Stimulated activated CD4-positive, alpha-beta T cell treated with anti-CD3 and anti-CD28 coated beads, Interleukin-4, amount 100 ng/mL, for 24 hours (primary cell): ENCODE measurements at regions not wholly inside any gene's neighbourhood (a gene's known extent, or its start where the extent isn't known, plus 50 kb on each side); places are given as distances from the start of the nearest gene placed in this dataset.
"Not testable (repeated sequence)": the region's sequence is repeated elsewhere in the genome, so short reads cannot be mapped to it uniquely, and the experiment has no call there.

Experiments used
- DNase-seq: peaks from one replicate; pipeline ENCODE4 v3.0.0-alpha.2; 2020

DNA sequence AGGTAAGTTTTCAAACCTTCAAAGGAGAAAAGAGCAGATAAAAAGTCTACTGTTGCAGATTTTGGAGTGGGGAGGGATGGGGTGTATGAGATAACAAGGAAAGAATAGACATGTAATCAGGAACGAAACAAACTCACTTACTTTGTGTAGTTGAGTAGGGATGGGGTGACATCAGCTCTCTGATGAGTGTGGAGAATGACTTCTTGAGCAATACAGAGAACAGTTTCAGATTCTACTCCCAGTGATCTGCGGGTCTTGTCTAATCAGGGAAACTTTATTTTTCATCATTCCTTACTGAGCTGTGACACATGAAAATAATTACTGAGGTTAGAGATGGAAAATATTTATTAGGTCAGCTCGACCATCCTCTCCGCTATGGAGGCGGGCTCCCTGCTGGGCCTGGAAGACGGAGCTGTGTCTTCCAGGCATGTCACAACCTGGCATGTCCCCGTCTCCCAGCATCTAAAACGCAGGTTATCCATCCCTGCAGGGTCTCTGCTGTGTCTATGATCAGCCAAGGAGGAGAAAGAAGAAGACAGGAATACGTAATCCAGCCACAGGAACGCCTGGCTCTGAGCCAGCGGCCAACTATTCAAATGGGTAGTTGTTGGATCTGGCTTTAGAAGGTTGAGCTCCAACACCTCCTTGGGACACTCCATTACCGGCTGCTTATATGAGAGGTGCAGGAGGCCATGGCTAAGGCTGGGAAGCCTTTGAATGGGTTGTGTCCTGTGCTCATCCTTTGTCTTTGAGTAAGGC lies 99.0 kb upstream of the SATB2 start:
- no peak for DNase-seq

DNA sequence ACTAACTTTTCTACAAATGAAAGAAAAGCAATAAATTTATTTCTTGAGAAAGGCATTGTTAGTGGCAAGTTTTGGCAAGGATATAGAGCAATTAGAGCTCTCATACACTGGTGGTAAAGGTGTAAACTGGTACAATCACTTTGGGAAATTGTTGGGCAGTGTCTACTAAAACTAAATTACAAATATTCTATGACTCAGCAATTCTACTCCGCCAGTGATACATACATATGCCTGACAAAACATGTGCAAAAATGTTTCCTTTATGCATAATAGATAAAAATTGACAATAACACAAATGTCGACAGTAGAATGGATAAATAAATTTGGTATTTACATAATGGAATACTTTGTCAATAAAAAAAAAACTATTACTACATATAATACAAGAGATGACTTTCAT lies 96.3 kb upstream of the SATB2 start:
- DNase-seq, result no peak

DNA sequence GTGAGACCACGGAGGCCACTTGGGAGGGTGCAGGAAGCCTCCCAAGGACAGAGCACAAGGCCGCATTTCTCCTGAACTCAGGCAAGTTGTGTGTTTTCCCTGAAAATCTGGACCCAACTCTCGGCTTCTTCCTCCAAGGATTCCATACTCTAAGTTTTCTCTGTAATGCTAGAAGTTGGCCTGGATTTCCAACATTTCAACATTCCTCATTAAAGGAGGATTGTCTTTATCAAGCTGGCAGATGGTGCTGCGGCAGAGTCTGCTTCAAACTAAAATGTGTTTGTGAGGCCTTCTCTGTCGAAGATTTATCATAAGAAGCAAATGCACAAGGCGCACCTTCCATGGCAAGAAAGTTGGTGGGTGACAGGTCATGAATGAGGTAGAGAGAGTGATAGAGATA lies 94.4 kb upstream of the SATB2 start:
- DNase-seq, result no peak

DNA sequence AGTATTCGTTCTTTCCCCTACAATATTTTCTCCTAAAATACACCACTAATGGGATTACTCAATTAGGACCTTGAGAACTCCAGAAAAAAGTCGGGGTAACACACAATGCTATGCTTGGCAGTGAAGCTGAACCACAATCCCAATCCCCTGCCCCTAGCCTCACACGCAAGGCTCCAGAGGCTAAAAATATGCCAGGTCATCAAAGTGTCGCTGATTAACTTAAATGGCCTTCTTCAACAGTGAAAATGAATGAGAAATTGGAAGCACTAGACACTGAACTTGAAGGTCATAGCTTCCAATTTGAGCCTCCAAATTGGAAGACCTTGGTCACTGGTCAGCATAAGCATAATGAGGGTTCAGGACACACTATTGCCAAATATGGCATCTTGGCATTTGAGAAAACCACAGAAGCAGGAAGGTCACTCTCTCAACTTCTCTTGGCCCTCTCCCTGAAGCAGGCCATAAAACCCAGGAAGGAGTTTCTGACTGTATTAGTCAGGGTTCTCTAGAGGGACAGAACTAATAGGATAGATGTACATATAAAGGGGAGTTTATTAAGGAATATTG lies 86.0 kb upstream of the SATB2 start:
- no peak for DNase-seq

DNA sequence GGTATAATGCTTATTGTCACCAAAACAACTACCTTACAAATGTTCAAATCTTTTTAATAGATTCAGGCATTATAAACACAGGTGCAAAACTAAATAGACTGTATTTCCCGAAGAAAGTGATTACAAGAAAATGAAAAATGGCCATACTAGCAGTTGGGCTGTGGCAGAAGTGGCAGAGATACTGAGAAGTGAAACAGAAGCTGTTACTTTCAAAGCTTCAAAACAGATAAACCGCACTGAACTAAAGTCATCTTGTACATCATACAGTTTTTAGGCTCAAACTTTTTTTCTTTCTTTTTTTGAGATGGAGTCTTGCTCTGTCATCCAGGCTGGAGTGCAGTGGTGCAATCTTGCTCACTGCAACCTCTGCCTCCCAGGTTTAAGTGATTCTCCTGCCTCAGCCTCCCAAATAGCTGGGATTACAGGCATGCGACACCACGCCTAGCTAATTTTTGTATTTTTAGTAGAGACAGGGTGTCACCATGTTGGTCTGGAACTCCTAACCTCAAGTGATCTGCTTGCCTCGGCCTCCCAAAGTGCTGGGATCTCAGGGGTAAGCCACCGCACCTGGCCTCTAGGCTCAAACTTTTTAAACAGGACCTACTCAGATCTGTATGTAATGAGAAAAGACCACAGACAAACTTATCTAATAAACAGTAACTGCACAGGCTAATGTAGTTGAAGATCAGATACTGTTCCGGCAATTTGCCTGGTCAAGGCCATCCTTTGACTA lies 77.9 kb upstream of the SATB2 start:
- no peak for DNase-seq

DNA sequence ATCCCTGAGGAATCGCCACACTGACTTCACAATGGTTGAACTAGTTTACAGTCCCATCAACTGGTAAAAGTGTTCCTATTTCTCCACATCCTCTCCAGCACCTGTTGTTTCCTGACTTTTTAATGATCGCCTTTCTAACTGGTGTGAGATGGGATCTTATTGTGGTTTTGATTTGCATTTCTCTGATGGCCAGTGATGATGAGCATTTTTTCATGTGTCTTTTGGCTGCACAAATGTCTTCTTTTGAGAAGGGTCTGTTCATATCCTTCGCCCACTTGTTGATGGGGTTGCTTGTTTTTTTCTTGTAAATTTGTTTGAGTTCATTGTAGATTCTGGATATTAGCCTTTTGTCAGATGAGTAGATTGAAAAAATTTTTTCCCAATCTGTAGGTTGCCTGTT lies 76.1 kb upstream of the SATB2 start:
- not testable (repeated sequence) for DNase-seq

DNA sequence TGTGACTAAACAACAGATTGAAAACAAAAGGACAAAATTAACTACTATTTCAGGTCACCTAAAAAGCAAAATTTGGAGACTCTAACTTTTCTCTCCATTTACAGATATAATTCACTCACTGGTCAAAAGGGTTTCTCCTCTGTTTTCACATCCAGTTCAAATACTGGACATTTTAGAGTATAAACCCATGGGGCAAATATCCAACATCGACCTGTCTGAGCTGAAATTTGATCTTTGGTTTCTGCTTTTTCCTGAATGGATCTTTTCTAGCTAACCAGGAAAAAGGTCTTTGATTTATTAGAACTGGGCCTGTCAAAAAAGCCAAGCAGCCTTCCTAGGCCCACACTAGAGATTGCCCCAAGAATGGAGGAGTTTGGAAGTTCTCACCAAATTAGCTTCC lies 69.3 kb upstream of the SATB2 start:
- DNase-seq, result no peak

DNA sequence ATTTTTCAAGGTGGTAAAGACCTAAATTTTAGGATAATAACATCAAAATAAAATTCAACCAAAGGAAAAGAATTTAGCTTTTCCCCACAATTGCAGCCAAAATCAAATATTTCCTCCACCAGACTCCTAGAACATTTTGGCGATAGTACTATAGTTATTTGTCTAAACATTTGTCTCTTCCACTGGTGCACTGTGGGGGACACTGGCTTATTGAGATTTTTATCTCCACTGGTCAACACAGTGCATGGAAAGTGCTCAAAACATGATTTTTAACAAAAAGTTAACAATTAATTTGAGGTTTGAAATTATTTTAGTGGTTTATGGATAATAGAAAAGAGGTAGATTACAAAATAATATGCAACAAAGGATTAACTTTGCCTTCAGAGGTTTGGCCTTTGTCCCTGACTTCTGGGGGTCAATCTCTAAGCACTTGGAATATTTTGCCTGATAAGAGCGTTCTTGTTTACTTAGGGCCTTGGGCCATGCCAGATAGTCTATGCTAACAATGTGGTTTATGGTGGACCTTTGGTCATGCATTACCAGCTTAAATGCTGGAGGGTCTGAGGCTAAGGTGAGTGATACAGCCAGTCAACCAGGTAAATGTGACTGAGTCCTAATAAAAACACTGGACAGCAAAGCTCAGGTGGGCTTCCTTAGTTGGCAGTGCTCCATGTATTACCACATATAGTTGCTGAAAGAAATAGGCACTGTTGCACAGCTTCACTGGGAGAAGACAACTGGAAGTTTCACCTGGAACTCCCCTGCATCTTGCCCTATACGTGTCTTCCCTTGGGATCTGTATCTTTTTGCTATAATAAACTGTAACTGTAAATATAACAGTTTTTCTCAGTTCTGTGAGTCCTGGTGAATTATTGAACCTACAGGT lies 67.2 kb upstream of the SATB2 start:
- DNase-seq, result no peak

DNA sequence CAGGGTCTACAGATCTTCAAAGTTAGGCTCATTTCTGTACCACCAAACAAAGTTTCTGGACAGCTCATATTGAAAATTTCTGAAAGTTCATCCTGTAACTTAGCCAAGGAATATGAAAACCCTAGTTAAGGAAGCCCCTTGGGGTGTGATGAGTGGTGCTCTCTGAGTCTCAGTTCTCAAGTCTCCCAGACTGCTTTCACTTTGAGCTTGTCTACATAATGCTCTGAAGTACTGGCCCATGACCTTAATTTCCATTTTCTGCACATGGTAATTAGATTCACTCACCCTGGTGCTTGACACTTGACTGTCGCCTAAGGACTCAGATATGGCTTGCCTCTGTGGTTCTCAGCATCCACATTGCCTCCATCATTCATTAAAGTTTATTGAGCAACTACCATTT lies 51.7 kb upstream of the SATB2 start:
- no peak for DNase-seq
